Subcutaneous abdominal adipose tissue (tissue), 5 donors: ENCODE measurements at regions not wholly inside any gene's neighbourhood (a gene's known extent, or its start where the extent isn't known, plus 50 kb on each side); places are given as distances from the start of the nearest gene placed in this dataset.

Source experiments
- H3K27ac ChIP-seq: one replicate; pipeline ENCODE4 v1.7.0; 2013; ENCODE audit warnings: low read depth, mild to moderate bottlenecking, inconsistent platforms, low read length, moderate library complexity
- H3K27me3 ChIP-seq, 5 donors: one replicate each; pipeline ENCODE4 v1.7.0; 2013; ENCODE audit warnings: low read length in 5 of 5, inconsistent platforms in 1 of 5; ENCODE audit not compliant: control insufficient read depth in 5 of 5, insufficient read depth in 4 of 5
- H3K36me3 ChIP-seq, 5 donors: one replicate each; pipeline ENCODE4 v1.7.0; 2013; ENCODE audit warnings: low read length in 5 of 5; ENCODE audit not compliant: control insufficient read depth in 5 of 5, insufficient read depth in 5 of 5
- H3K4me1 ChIP-seq, 5 donors: one replicate each; pipeline ENCODE4 v1.7.0; 2013; ENCODE audit warnings: low read length in 5 of 5, mild to moderate bottlenecking in 3 of 5, moderate library complexity in 1 of 5; ENCODE audit not compliant: control insufficient read depth in 5 of 5, insufficient read depth in 5 of 5
- H3K4me3 ChIP-seq, 5 donors: one replicate each; pipeline ENCODE4 v1.7.0; 2013; ENCODE audit warnings: low read length in 5 of 5, low read depth in 1 of 5
- H3K9ac ChIP-seq, 5 donors: one replicate each; pipeline ENCODE4 v1.7.0; 2013; ENCODE audit warnings: low read length in 5 of 5, mild to moderate bottlenecking in 4 of 5, moderate library complexity in 3 of 5
- H3K9me3 ChIP-seq, 5 donors: one replicate each; pipeline ENCODE4 v1.7.0; 2013; ENCODE audit warnings: low read length in 5 of 5; ENCODE audit not compliant: control insufficient read depth in 5 of 5
- donor health status: healthy.
- donor health status: healthy.
- donor health status: healthy.
- donor health status: healthy.
- donor health status: healthy.

GRCh38 chr2:64344999-64345576 is 108.9 kb upstream of the LGALSL start:
- no peaks in the 10 kb centered on the region for H3K36me3 ChIP-seq
- no peak overlapping the region for H3K9ac ChIP-seq
- H3K27me3 ChIP-seq, result no peaks in the 10 kb centered on the region
- H3K27ac ChIP-seq, result no peak overlapping the region
- no peaks in the 10 kb centered on the region for H3K9me3 ChIP-seq
- no peaks in the 10 kb centered on the region for H3K4me1 ChIP-seq
- no peak overlapping the region for H3K4me3 ChIP-seq

- no peak overlapping the region for H3K9ac ChIP-seq
- no peak overlapping the region for H3K4me3 ChIP-seq
- no peaks in the 10 kb centered on the region for H3K36me3 ChIP-seq
- H3K27ac ChIP-seq, result no peak overlapping the region
- H3K9me3 ChIP-seq, result no peaks in the 10 kb centered on the region
- H3K27me3 ChIP-seq, result no peaks in the 10 kb centered on the region
- H3K4me1 ChIP-seq, result no peaks in the 10 kb centered on the region
Observed at GRCh38 chr2:64345998-64346397, 108.0 kb upstream of the LGALSL start.

- H3K27me3 ChIP-seq, result no peaks in the 10 kb centered on the region
- H3K36me3 ChIP-seq, result no peaks in the 10 kb centered on the region
- no peak overlapping the region for H3K9ac ChIP-seq
- H3K9me3 ChIP-seq, result no peaks in the 10 kb centered on the region
- no peak overlapping the region for H3K27ac ChIP-seq
- H3K4me3 ChIP-seq, result no peak overlapping the region
- H3K4me1 ChIP-seq, result no peaks in the 10 kb centered on the region
Observed at GRCh38 chr2:64348386-64349130, 105.4 kb upstream of the LGALSL start.

- Histone ChIP-seq H3K4me3 (no peak overlapping the region), H3K27me3 (no peaks in the 10 kb centered on the region), H3K27ac (no peak overlapping the region), H3K9ac (no peak overlapping the region), H3K36me3 (no peaks in the 10 kb centered on the region), H3K9me3 (no peaks in the 10 kb centered on the region), H3K4me1 (no peaks in the 10 kb centered on the region)
Observed at GRCh38 chr2:64349131-64349530, 104.8 kb upstream of the LGALSL start.

- no peak overlapping the region for H3K27ac ChIP-seq
- H3K9me3 ChIP-seq, result no peaks in the 10 kb centered on the region
- H3K9ac ChIP-seq, result no peak overlapping the region
- H3K4me3 ChIP-seq, result no peak overlapping the region
- H3K4me1 ChIP-seq, result no peaks in the 10 kb centered on the region
- no peaks in the 10 kb centered on the region for H3K27me3 ChIP-seq
- no peaks in the 10 kb centered on the region for H3K36me3 ChIP-seq
Observed at GRCh38 chr2:64350996-64351395, 103.0 kb upstream of the LGALSL start.

GRCh38 chr2:64352292-64352691 is 101.7 kb upstream of the LGALSL start:
- Histone ChIP-seq H3K4me3 (no peak overlapping the region), H3K9me3 (no peaks in the 10 kb centered on the region), H3K4me1 (no peaks in the 10 kb centered on the region), H3K27ac (no peak overlapping the region), H3K36me3 (no peaks in the 10 kb centered on the region), H3K9ac (no peak overlapping the region), H3K27me3 (no peaks in the 10 kb centered on the region)

GRCh38 chr2:64354857-64355680 is 98.9 kb upstream of the LGALSL start:
- no peak overlapping the region for H3K27ac ChIP-seq

GRCh38 chr2:64356906-64357305 is 97.1 kb upstream of the LGALSL start:
- Histone ChIP-seq H3K9ac (no peak overlapping the region), H3K27me3 (peaks cover 0 to 2% (median 0%) of the 10 kb centered on the region in 5 donors), H3K4me3 (no peak overlapping the region), H3K36me3 (no peaks in the 10 kb centered on the region), H3K9me3 (no peaks in the 10 kb centered on the region), H3K4me1 (peaks cover 0 to 12% (median 10%) of the 10 kb centered on the region in 5 donors), H3K27ac (no peak overlapping the region)

More at GRCh38 chr2:64354857-64355680, 98.9 kb upstream of the LGALSL start:
- H3K36me3 ChIP-seq, result no peaks in the 10 kb centered on the region
- H3K4me3 ChIP-seq, result no peak overlapping the region
- no peaks in the 10 kb centered on the region for H3K9me3 ChIP-seq
- no peaks in the 10 kb centered on the region for H3K27me3 ChIP-seq
- peaks cover 0 to 6% (median 6%) of the 10 kb centered on the region in 5 donors for H3K4me1 ChIP-seq
- H3K9ac ChIP-seq, result no peak overlapping the region

- Histone ChIP-seq H3K4me3 (no peak overlapping the region), H3K27ac (no peak overlapping the region), H3K4me1 (peaks cover 0 to 12% (median 10%) of the 10 kb centered on the region in 5 donors), H3K36me3 (no peaks in the 10 kb centered on the region), H3K9me3 (no peaks in the 10 kb centered on the region), H3K9ac (no peak overlapping the region), H3K27me3 (peaks cover 0 to 3% (median 0%) of the 10 kb centered on the region in 5 donors)
Observed at GRCh38 chr2:64359171-64359891, 94.6 kb upstream of the LGALSL start.
